ENCODE measurements at regions not wholly inside any gene's neighbourhood (a gene's known extent, or its start where the extent isn't known, plus 50 kb on each side); places are given as distances from the start of the nearest gene placed in this dataset.
"Not testable (repeated sequence)": the region's sequence is repeated elsewhere in the genome, so short reads cannot be mapped to it uniquely, and the experiment has no call there.

- DNase-seq, result no peak
Observed at GRCh38 chr15:93811305-93811704, 420.1 kb upstream of the MCTP2 start.

GRCh38 chr15:93809516-93809915, 421.8 kb upstream of the MCTP2 start:
- no peak for DNase-seq

- DNase-seq, result no peak
Observed at GRCh38 chr15:93803421-93804152, 427.8 kb upstream of the MCTP2 start.

DNA sequence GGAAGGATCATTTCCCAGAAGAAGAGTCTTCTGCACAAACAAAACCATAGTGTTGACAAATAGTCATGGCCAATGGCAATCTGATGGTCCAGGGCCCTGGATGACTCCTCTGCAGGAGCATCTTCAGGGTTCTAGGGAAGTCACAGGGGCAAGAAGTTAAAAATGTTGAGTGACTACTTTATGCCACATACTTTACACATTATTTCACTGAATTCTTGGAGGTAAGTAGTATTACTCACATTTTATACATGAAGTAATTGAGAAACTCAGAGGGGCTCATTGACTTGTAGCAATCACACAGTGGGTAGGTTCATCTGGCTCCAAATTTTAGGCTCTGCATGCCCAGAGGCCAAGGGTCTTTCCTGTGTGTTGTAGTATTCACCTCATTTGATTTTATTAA, 430.2 kb upstream of the MCTP2 start:
- DNase-seq, result no peak

DNA sequence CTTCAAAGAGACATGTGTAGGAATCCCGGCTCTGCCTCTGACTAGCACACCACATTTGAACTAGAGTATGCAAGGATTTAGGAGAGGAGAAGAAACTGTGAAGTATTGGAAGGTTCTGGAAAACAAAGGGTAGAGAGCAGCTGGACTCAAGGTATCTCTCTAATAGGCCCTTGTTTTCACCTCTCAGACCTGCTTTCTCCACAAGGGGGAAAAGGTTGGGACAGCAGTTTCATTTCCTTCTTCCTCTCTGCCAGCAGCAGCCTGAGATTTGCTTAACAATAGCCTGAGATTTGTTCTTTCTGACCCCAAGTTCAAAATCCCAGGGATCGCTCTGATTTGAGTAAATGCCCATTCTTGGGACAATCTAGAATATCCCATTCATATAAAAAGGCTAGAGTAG, 430.6 kb upstream of the MCTP2 start:
- DNase-seq, result no peak

GRCh38 chr15:93789441-93789840, 441.9 kb upstream of the MCTP2 start:
- DNase-seq, result no peak

GRCh38 chr15:93780073-93780472, 451.3 kb upstream of the MCTP2 start:
- no peak for DNase-seq

DNA sequence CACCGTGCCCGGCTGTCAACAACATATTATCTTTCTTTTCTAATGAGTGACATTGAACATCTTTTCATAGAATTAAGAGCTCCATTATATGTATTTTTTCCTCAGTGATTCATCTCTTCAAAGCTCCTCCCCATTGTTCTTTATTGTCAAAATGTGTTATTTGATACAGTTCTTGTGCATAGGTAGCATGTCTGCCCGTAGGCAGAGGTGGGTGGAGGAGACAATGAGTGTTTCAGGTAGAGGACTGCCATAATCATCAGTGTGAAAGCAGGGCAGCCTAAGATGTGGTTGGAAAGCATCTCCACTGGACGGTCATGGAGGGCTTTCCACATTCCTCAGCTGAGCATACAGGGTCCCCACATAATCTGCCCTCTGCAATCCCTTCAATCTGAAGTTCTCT, 452.0 kb upstream of the MCTP2 start:
- no peak for DNase-seq

GRCh38 chr15:93771196-93772030, 459.9 kb upstream of the MCTP2 start:
- no peak for DNase-seq

GRCh38 chr15:93770788-93771187, 460.6 kb upstream of the MCTP2 start:
- DNase-seq, result no peak

DNA sequence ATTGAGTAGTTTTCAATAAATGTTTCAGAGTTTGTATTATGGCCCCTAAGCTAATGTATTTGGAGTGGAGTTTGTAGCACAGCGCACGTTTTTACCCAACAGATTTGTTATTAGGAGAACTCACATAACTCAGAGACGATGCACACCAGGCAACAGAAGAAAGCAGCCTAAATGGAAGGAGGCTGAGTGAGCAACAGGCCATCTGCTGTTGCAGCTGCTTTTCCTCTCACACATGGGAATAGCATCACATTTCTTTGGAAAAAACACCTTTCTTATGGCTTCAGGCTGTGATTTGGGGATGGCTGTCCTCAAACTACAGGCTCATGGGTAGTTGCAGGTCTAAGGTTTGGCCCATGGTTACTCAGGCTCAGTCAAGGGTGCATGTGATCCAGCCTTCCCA, 469.3 kb upstream of the MCTP2 start:
- no peak for DNase-seq

DNA sequence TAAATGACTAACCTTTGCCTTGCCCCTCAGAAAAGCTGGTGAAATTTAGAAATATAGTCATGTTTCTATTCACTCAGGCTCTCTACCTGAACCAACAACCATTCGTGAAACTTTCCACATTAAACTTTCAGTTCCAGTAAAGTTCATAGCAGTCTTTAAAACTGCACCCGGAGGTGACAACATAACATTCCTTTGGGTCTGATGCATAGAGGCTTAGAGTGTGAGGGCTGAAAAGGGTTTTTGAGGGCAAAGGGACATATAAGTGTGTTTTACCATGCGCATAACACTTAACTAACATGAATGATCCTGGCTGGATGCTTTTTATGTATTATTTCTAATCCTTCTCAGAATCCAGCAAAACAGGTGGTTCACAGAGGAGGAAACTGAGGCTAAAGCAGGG, 471.7 kb upstream of the MCTP2 start:
- no peak for DNase-seq

DNA sequence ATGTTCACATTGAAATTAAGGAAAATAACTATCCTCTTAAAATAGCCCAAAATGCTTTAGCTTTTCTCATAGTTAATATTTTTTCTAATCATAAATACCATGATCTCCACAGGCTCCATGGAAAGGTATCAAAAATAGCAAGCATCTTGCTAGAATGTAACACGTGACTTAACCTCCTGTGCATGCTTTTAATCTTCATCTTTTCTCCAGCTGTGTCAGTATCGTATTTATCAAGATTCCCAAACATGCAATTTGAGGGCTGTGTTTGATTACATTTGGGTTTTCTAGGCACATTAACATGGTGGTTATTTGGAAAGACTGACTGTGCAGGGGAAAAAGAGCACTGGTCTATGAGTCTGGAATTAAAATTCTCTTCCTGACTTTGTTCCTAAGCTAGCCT, 472.5 kb upstream of the MCTP2 start:
- no peak for DNase-seq

GRCh38 chr15:93748710-93749109, 482.7 kb upstream of the MCTP2 start:
- no peak for DNase-seq

GRCh38 chr15:93734976-93735375, 496.4 kb upstream of the MCTP2 start:
- DNase-seq, result not testable (repeated sequence)

GRCh38 chr15:93730724-93731123, 500.6 kb upstream of the MCTP2 start:
- no peak for DNase-seq

DNA sequence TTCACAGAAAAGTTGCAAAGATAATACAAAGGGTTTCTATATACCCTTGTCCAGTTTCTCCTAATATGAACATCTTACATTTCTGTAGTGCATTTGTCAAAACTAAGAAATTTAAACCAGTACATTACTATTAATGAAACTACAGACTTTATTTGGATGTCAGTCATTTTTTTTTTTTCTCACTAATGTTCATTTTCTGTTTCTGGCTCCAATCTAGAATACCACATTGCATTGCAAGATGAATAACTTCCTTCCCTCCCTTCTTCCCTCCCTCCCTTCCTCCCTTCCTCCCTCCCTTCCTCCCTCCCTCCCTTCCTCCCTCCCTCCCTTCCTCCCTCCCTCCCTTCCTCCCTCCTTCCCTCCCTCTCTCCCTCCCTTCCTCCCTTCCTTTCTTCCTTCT, 509.2 kb upstream of the MCTP2 start:
- no peak for DNase-seq

GRCh38 chr15:93720607-93721006, 510.8 kb upstream of the MCTP2 start:
- DNase-seq, result no peak

- no peak for DNase-seq
Observed at GRCh38 chr15:93719921-93720351, 511.4 kb upstream of the MCTP2 start.

DNA sequence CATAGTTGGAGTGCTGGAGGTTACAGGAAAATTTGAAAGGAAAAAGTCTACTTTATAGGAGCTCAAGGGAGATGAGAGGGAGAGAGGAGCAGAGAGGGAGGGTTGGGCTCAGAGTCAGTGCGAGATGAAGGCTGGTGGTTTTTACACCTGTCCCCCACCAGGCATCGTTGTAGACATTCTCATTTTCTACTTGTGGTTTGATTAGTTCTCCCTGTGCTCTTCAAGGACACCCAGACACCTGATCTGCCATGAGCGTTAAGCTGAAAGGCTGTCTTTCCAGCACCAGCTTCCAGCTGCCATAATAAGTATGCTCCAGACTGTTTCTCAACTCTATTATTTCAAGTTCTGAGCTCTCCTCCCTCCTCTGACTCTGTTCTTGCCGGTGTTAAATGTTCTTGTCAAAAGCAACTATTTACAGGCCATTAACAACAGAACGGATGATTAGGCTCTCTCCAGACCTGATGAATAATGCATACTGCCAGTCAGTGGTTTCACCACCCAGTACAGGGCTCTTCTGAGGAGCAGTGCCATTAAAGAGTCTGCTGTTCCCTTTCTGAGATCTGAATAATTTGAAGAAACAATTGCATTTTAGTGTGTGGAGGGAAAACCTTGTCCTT, 514.6 kb upstream of the MCTP2 start:
- peak; percentile 39 for DNase-seq

- DNase-seq, result no peak
Observed at GRCh38 chr15:93709708-93710107, 521.7 kb upstream of the MCTP2 start.

- DNase-seq, result no peak
Observed at GRCh38 chr15:93708724-93709445, 522.5 kb upstream of the MCTP2 start.

DNA sequence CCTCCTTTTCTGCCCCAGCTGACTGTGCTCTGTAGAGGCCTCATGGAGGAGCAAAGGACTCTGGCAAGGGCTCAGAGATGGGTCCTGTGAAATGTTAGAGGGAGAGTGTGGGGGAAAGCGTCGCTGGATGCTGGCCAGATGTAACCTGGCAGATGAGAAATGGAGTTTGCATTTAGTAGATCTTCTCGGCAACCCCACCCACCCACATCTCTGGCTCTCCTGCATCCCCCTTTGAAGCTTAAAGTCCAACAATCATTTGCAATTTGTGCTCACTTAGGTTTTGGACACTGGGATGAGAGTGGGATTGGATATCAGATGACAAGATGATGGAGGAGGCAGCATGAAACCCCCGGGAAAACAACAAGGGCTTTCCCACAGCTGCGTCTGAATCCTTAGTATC, 523.6 kb upstream of the MCTP2 start:
- no peak for DNase-seq

Data from NCI-H2227 treated with DMSO at 0.1 percent for 48 hours (cell line).